ENCODE measurements at regions not wholly inside any gene's neighbourhood (a gene's known extent, or its start where the extent isn't known, plus 50 kb on each side); places are given as distances from the start of the nearest gene placed in this dataset.

GRCh38 chr4:58451707-58452106 is 1341.5 kb upstream of the IGFBP7 start:
- TF ChIP-seq SIN3A (IDR thresholded peaks at IDR 0.05; ENCODE audit: borderline replicate concordance, insufficient read depth, low read depth, low read length) (no peak), CTCF (IDR thresholded peaks at IDR 0.05) (no peak)
